IMR-90 (cell line): ENCODE measurements at regions not wholly inside any gene's neighbourhood (a gene's known extent, or its start where the extent isn't known, plus 50 kb on each side); places are given as distances from the start of the nearest gene placed in this dataset.

Experiments
- BHLHE40 ChIP-seq: fragments of 150-350 bp; IDR thresholded peaks from 2 replicates; pipeline ENCODE4 v1.6.1; 2016; ENCODE audit warnings: mild to moderate bottlenecking, low read depth, low read length
- CEBPB ChIP-seq: IDR thresholded peaks from 2 replicates; pipeline ENCODE4 v1.6.1; 2012; ENCODE audit warnings: low read depth, low read length, improper control_type of control experiment
- CTCF ChIP-seq: conservative IDR thresholded peaks from 2 replicates; pipeline ENCODE4 v1.5.1; 2012; ENCODE audit warnings: mild to moderate bottlenecking, low read depth, low read length, improper control_type of control experiment
- MAFK ChIP-seq: IDR thresholded peaks from 2 replicates; pipeline ENCODE4 v1.6.1; 2012; ENCODE audit warnings: low read depth, low read length, improper control_type of control experiment
- MAZ ChIP-seq: IDR thresholded peaks from 2 replicates; pipeline ENCODE4 v1.6.1; 2012; ENCODE audit warnings: low read depth, mild to moderate bottlenecking, low read length, improper control_type of control experiment, moderate library complexity, borderline replicate concordance
- POLR2A ChIP-seq: IDR thresholded peaks from 2 replicates; pipeline ENCODE4 v1.6.1; 2012; ENCODE audit warnings: mild to moderate bottlenecking, low read depth, low read length
- RAD21 ChIP-seq: IDR thresholded peaks from 2 replicates; pipeline ENCODE4 v1.6.1; 2012; ENCODE audit warnings: low read length, improper control_type of control experiment
- RFX5 ChIP-seq: IDR thresholded peaks from 2 replicates; pipeline ENCODE4 v1.8.0; 2012; ENCODE audit warnings: low read depth, mild to moderate bottlenecking, low read length, moderate library complexity
- SMC3 ChIP-seq: fragments of 150-350 bp; IDR thresholded peaks from 2 replicates; pipeline ENCODE4 v1.6.1; 2016; ENCODE audit warnings: low read depth, mild to moderate bottlenecking, antibody characterized with exemption, low read length, moderate library complexity

- no peak for TF ChIP-seq CTCF
- no peak for TF ChIP-seq POLR2A
- TF ChIP-seq MAFK = no peak
- TF ChIP-seq RAD21 = no peak
- no peak for TF ChIP-seq CEBPB
- TF ChIP-seq RFX5 = no peak
- no peak for TF ChIP-seq SMC3
- TF ChIP-seq MAZ = no peak
- no peak for TF ChIP-seq BHLHE40
Observed at GRCh38 chr19:14305706-14306105, 75.5 kb upstream of the ADGRE5 start.
